Lung (tissue), 11 donors: ENCODE measurements at regions not wholly inside any gene's neighbourhood (a gene's known extent, or its start where the extent isn't known, plus 50 kb on each side); places are given as distances from the start of the nearest gene placed in this dataset.
A peak's percentile ranks its signal among the peaks of the same experiment; 100 is the strongest.

Experiments
- ATAC-seq: fragments of 200-7000 bp; cut with Tn5 transposase; one replicate; pipeline ENCODE4 v1.9.1; 2020; ENCODE audit warnings: moderate number of reproducible peaks; ENCODE audit not compliant: insufficient read depth, low FRiP score
- DNase-seq, 3 donors: peaks; one replicate each; pipeline ENCODE4 v3.0.0-alpha.2; 2013 to 2017
- H3K27ac ChIP-seq, 2 donors: one replicate each; pipeline ENCODE4 v1.5.1; 2013; ENCODE audit warnings: mild to moderate bottlenecking in 2 of 2, moderate library complexity in 2 of 2, control low read depth in 1 of 2, inconsistent platforms in 1 of 2, low read depth in 1 of 2, low read length in 1 of 2
- H3K27me3 ChIP-seq, 3 donors: one replicate each; pipeline ENCODE4 v1.5.1; 2013; ENCODE audit warnings: low read length in 2 of 3; ENCODE audit not compliant: control insufficient read depth in 3 of 3, insufficient read depth in 3 of 3
- H3K36me3 ChIP-seq, 4 donors: one replicate each; pipeline ENCODE4 v1.5.1; 2013; ENCODE audit warnings: low read length in 4 of 4, mild to moderate bottlenecking in 1 of 4, moderate library complexity in 1 of 4; ENCODE audit not compliant: control insufficient read depth in 4 of 4, insufficient read depth in 4 of 4
- H3K4me1 ChIP-seq, 5 donors: one replicate each; pipeline ENCODE4 v1.5.1; 2013; ENCODE audit warnings: low read length in 5 of 5, mild to moderate bottlenecking in 2 of 5, moderate library complexity in 1 of 5; ENCODE audit not compliant: control insufficient read depth in 5 of 5, insufficient read depth in 5 of 5
- H3K4me3 ChIP-seq: one replicate; pipeline ENCODE4 v1.5.1; 2013; ENCODE audit warnings: mild to moderate bottlenecking, control low read depth, moderate library complexity
- H3K9ac ChIP-seq, 2 donors: one replicate each; pipeline ENCODE4 v1.5.1; 2013; ENCODE audit warnings: low read length in 2 of 2, control low read depth in 1 of 2; ENCODE audit not compliant: insufficient read depth in 1 of 2
- H3K9me3 ChIP-seq, 4 donors: one replicate each; pipeline ENCODE4 v1.5.1; 2013; ENCODE audit warnings: low read length in 3 of 4, mild to moderate bottlenecking in 1 of 4, moderate library complexity in 1 of 4; ENCODE audit not compliant: control insufficient read depth in 4 of 4, insufficient read depth in 3 of 4
- CTCF ChIP-seq: IDR thresholded peaks from 2 replicates; pipeline ENCODE4 v1.5.1; 2012; ENCODE audit warnings: mild to moderate bottlenecking; ENCODE audit errors: control extremely low read depth, extremely low read depth
- WGBS, 2 donors: extraction: QIAGEN DNeasy Blood & Tissue Kit; methylation state at CpG; one replicate each; pipeline ENCODE4 v1.1.7; 2013; 5-methylcytosine and 5-hydroxymethylcytosine counted together
- donor health status: control.
- donor health status: control.
- donor health status: Bipolar disorder and iron deficiency.
- donor health status: healthy.
- donor health status: DM: yes; HTN: yes; CAD: no.

- DNase-seq (peak in 1 of 3 donors; percentile 11), ATAC-seq (no peak)
- Histone ChIP-seq H3K9me3 (no peaks in the 10 kb centered on the region), H3K27me3 (no peaks in the 10 kb centered on the region), H3K27ac (no peak overlapping the region), H3K36me3 (no peaks in the 10 kb centered on the region), H3K4me1 (no peaks in the 10 kb centered on the region), H3K4me3 (no peak overlapping the region), H3K9ac (no peak overlapping the region)
- no peak for TF ChIP-seq CTCF
- 40 to 53% methylated on average over 2 of the region's 2 CpGs for WGBS, 2 donors
These were observed 202.8 kb upstream of the BTBD3 start for GRCh38 chr20:11714886-11715285.

GRCh38 chr20:11716239-11716944 is 201.3 kb upstream of the BTBD3 start:
- no peak for TF ChIP-seq CTCF
- H3K36me3 ChIP-seq, result no peaks in the 10 kb centered on the region
- no peak overlapping the region for H3K4me3 ChIP-seq
- no peak overlapping the region for H3K9ac ChIP-seq
- no peaks in the 10 kb centered on the region for H3K4me1 ChIP-seq
- H3K9me3 ChIP-seq, result no peaks in the 10 kb centered on the region
- no peaks in the 10 kb centered on the region for H3K27me3 ChIP-seq
- H3K27ac ChIP-seq, result no peak overlapping the region
- ATAC-seq, result no peak
- WGBS, 2 donors, result 54 to 56% methylated on average over 4 of the region's 4 CpGs
- no peak for DNase-seq

GRCh38 chr20:11716945-11717248 is 200.8 kb upstream of the BTBD3 start:
- H3K4me1 ChIP-seq, result no peaks in the 10 kb centered on the region
- H3K9me3 ChIP-seq, result no peaks in the 10 kb centered on the region
- no peak overlapping the region for H3K4me3 ChIP-seq
- no peak for TF ChIP-seq CTCF
- no peaks in the 10 kb centered on the region for H3K36me3 ChIP-seq
- WGBS, 2 donors, result 88 to 93% methylated on average over 1 of the region's 1 CpG
- H3K27ac ChIP-seq, result no peak overlapping the region
- ATAC-seq, result no peak
- H3K27me3 ChIP-seq, result no peaks in the 10 kb centered on the region
- DNase-seq, result no peak
- no peak overlapping the region for H3K9ac ChIP-seq

GRCh38 chr20:11717562-11717961 is 200.1 kb upstream of the BTBD3 start:
- no peak overlapping the region for H3K4me3 ChIP-seq
- no peaks in the 10 kb centered on the region for H3K36me3 ChIP-seq
- no peak overlapping the region for H3K27ac ChIP-seq
- no peak for TF ChIP-seq CTCF
- WGBS, 2 donors, result 90 to 91% methylated on average over 3 of the region's 3 CpGs
- DNase-seq, result no peak
- H3K9me3 ChIP-seq, result no peaks in the 10 kb centered on the region
- no peaks in the 10 kb centered on the region for H3K4me1 ChIP-seq
- H3K27me3 ChIP-seq, result no peaks in the 10 kb centered on the region
- H3K9ac ChIP-seq, result no peak overlapping the region
- no peak for ATAC-seq
